Adrenal gland (tissue), 9 donors: ENCODE measurements at regions not wholly inside any gene's neighbourhood (a gene's known extent, or its start where the extent isn't known, plus 50 kb on each side); places are given as distances from the start of the nearest gene placed in this dataset.

Experiments
- DNase-seq, 7 donors: peaks; one replicate each; pipeline ENCODE4 v3.0.0-alpha.2; 2019 to 2020
- H3K27ac ChIP-seq, 5 donors: fragments of 200-600 bp; sonication (generic) in 4 of 5; 1 replicate in 3 of 5; 2 replicates in 2 of 5; pipeline versions ENCODE4 v1.5.1 to v1.8.0; 2016 to 2020; ENCODE audit warnings: mild to moderate bottlenecking in 1 of 5
- H3K27me3 ChIP-seq: fragments of 200-600 bp; 2 replicates; pipeline ENCODE4 v1.8.0; 2021
- H3K36me3 ChIP-seq, 2 donors: fragments of 200-600 bp; replicated peaks in 1 of 2; 1 replicate in 1 of 2; 2 replicates in 1 of 2; pipeline versions ENCODE4 v1.5.1 to v1.8.0; 2018 to 2022
- H3K4me1 ChIP-seq, 2 donors: fragments of 200-600 bp; replicated peaks in 1 of 2; 1 replicate in 1 of 2; 2 replicates in 1 of 2; pipeline versions ENCODE4 v1.5.1 to v1.8.0; 2018 to 2021
- H3K4me3 ChIP-seq, 4 donors: fragments of 200-600 bp; sonication (generic) in 3 of 4; one replicate each; pipeline ENCODE4 v1.5.1; 2016 to 2018
- H3K9me3 ChIP-seq, 3 donors: fragments of 200-600 bp; sonication (generic) in 1 of 3; replicated peaks in 1 of 3; 1 replicate in 2 of 3; 2 replicates in 1 of 3; pipeline versions ENCODE4 v1.5.1 to v1.8.0; 2016 to 2021
- POLR2A ChIP-seq, 2 donors: fragments of 450-650 bp; IDR thresholded peaks; one replicate each; pipeline ENCODE4 v1.6.1; 2017; ENCODE audit warnings: antibody characterized with exemption in 2 of 2, mild to moderate bottlenecking in 2 of 2, moderate library complexity in 1 of 2
- WGBS, 4 donors: extraction: QIAGEN DNeasy Blood & Tissue Kit in 2 of 4; methylation state at CpG; one replicate each; pipeline versions ENCODE4 v1.1.5 to v1.1.7; 2013 to 2017; 5-methylcytosine and 5-hydroxymethylcytosine counted together
- intact Hi-C, 2 donors: fragments of 100-400 bp; cut with DNase I; formaldehyde crosslinking; loops; one replicate each; pipeline versions ENCODE4 v1.14.1 to v1.15.0; 2022 to 2023
- TF ChIP-seq, protein P1 (sequence below), 6 experiments: fragments of 450-650 bp in 4 of 6; fragments of 200-600 bp in 2 of 6; sonication (generic) in 1 of 6; IDR thresholded peaks; 1 replicate in 5 of 6; 2 replicates in 1 of 6; pipeline versions ENCODE4 v1.5.1 to v1.8.0; 2016 to 2021; ENCODE audit warnings: antibody characterized with exemption in 6 of 6, mild to moderate bottlenecking in 2 of 6, moderate library complexity in 1 of 6
- donor health status: healthy with polysubstance abuse.
- donor health status: Bipolar disorder and iron deficiency.
- donor health status: DM: yes; HTN: yes; CAD: no.
- donor health status: DM: no; HTN: no; CAD: no.
- donor health status: DM: no; HTN: no; CAD: no.

DNA sequence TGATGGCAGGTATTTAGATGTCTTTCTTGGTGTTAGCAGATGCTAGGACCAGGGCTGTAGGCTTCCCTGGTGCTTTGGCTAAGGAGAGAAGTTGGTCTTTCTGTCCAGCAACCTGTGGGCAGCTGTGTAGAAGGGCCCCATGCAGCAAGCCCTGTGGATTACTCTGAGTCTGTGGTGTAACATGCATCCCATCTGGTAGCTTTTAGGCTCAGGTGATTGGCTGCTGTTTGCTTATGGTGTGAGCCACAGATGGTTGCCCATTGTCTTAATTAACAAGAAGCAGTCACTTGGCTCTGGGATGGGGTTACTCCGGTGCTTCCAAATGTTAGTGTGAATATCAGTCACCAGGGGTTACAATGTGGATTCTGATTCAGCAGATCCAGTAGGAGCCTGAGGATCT, 368.6 kb upstream of the C2CD4B start:
- no peaks in the 10 kb centered on the region for H3K36me3 ChIP-seq
- H3K4me3 ChIP-seq: no peak overlapping the region
- 57 to 98% (median 79%) methylated on average over 1 of the region's 1 CpG for WGBS, 4 donors
- TF ChIP-seq POLR2A (IDR thresholded peaks at IDR 0.05): no peak
- TF ChIP-seq, protein P1, sequence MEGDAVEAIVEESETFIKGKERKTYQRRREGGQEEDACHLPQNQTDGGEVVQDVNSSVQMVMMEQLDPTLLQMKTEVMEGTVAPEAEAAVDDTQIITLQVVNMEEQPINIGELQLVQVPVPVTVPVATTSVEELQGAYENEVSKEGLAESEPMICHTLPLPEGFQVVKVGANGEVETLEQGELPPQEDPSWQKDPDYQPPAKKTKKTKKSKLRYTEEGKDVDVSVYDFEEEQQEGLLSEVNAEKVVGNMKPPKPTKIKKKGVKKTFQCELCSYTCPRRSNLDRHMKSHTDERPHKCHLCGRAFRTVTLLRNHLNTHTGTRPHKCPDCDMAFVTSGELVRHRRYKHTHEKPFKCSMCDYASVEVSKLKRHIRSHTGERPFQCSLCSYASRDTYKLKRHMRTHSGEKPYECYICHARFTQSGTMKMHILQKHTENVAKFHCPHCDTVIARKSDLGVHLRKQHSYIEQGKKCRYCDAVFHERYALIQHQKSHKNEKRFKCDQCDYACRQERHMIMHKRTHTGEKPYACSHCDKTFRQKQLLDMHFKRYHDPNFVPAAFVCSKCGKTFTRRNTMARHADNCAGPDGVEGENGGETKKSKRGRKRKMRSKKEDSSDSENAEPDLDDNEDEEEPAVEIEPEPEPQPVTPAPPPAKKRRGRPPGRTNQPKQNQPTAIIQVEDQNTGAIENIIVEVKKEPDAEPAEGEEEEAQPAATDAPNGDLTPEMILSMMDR (IDR thresholded peaks at IDR 0.05): no peak
- no peaks in the 10 kb centered on the region for H3K27me3 ChIP-seq
- DNase-seq: no peak
- H3K4me1 ChIP-seq: no peaks in the 10 kb centered on the region
- intact Hi-C loops: no loop called here
- no peak overlapping the region for H3K27ac ChIP-seq
- H3K9me3 ChIP-seq: no peaks in the 10 kb centered on the region

DNA sequence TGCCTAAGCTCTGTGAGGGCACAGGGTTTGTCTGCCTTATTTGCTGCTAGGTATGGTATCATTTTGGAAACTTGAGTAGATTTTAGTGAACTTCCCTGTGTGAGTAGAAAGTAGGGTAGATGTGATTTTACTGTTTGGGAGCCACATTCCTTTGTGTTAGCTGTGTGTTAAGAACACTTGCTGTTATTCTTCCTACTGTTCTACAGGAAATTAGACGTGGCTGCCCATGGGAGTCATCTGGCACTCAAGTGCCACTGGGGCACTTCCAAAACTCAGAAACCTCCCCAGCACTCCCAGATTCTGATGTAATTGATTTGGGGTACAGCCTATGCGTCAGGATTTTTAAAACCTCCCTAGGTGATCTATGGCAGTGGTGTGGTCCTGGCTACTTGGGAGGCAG, 369.9 kb upstream of the C2CD4B start:
- Histone ChIP-seq H3K27me3 (no peaks in the 10 kb centered on the region), H3K27ac (no peak overlapping the region), H3K9me3 (no peaks in the 10 kb centered on the region), H3K4me3 (no peak overlapping the region), H3K36me3 (no peaks in the 10 kb centered on the region), H3K4me1 (no peaks in the 10 kb centered on the region)
- TF ChIP-seq POLR2A (IDR thresholded peaks at IDR 0.05): no peak
- TF ChIP-seq, protein P1 (IDR thresholded peaks at IDR 0.05): no peak
- no peak for DNase-seq
- intact Hi-C loops: no loop called here
- 71 to 97% (median 86%) methylated on average over 2 of the region's 2 CpGs for WGBS, 4 donors

DNA sequence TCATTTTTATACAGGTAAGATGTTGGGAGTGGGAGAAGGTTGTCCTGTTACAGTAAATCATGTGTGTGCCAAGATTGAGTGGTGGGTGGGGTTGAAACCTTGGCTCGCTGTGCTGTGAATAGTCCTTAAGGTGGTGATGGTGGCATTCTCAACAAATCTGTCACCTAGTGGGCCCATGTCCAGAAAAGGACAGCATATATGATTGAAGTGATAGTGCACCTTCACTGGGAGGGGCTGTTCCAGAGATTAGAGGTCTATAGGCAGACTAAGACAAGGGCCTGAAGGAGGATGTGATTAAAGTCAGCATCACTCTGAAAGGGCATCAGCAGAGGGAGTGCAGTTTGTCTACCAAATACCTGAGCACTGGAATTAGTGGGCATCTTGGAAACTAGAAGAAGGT, 374.2 kb upstream of the C2CD4B start:
- Histone ChIP-seq H3K4me1 (no peaks in the 10 kb centered on the region), H3K36me3 (no peaks in the 10 kb centered on the region), H3K4me3 (no peak overlapping the region), H3K9me3 (no peaks in the 10 kb centered on the region), H3K27ac (no peak overlapping the region), H3K27me3 (no peaks in the 10 kb centered on the region)
- intact Hi-C loops: no loop called here
- no peak for TF ChIP-seq POLR2A (IDR thresholded peaks at IDR 0.05)
- TF ChIP-seq, protein P1 (IDR thresholded peaks at IDR 0.05): no peak
- no peak for DNase-seq
- 92 to 100% (median 100%) methylated on average over 1 of the region's 1 CpG for WGBS, 4 donors

DNA sequence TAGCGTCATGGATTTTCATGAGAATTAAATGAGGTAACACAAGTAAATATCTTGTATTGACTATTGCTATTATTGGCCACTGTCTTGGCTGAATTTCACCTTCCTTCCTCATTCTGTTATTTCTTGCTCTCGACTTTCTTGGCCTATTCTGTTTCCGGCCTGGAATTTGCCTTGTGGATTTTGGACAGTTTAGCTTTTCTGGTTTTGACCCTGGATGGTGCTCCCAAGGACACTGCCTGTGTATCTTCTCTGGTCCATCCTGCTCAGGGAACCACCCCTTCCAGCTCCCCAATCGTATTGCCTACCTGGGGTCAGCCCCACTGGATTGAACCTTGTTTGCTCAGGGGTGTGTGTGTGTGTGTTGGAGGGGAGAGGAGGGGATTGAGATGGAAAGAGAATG, 376.2 kb upstream of the C2CD4B start:
- Histone ChIP-seq H3K27ac (no peak overlapping the region), H3K4me1 (peaks cover 0 to 8% of the 10 kb centered on the region in 2 donors), H3K4me3 (no peak overlapping the region), H3K36me3 (no peaks in the 10 kb centered on the region), H3K9me3 (no peaks in the 10 kb centered on the region), H3K27me3 (no peaks in the 10 kb centered on the region)
- intact Hi-C loops: no loop called here
- DNase-seq: no peak
- no peak for TF ChIP-seq POLR2A (IDR thresholded peaks at IDR 0.05)
- TF ChIP-seq, protein P1 (IDR thresholded peaks at IDR 0.05): no peak
- WGBS, 4 donors: 67 to 76% (median 70%) methylated on average over 4 of the region's 4 CpGs
